WI38 (cell line): ENCODE measurements at regions not wholly inside any gene's neighbourhood (a gene's known extent, or its start where the extent isn't known, plus 50 kb on each side); places are given as distances from the start of the nearest gene placed in this dataset.

Source experiments
- H3K4me3 ChIP-seq: 2 replicates; pipeline ENCODE4 v1.5.1; 2011; ENCODE audit warnings: low read depth, mild to moderate bottlenecking, control low read depth, low read length
- CTCF ChIP-seq: IDR thresholded peaks from 2 replicates; pipeline ENCODE4 v1.5.1; 2012; ENCODE audit warnings: low read depth, mild to moderate bottlenecking, control low read depth, low read length

GRCh38 chr13:50197705-50198104 lies 182.5 kb downstream of the KCNRG start:
- no peak for TF ChIP-seq CTCF
- no peak overlapping the region for H3K4me3 ChIP-seq

GRCh38 chr13:50198508-50198907 lies 183.3 kb downstream of the KCNRG start:
- no peak overlapping the region for H3K4me3 ChIP-seq
- TF ChIP-seq CTCF: no peak

GRCh38 chr13:50200569-50200968 lies 185.3 kb downstream of the KCNRG start:
- no peak overlapping the region for H3K4me3 ChIP-seq
- TF ChIP-seq CTCF: no peak

- H3K4me3 ChIP-seq: no peak overlapping the region
- TF ChIP-seq CTCF: no peak
Observed at GRCh38 chr13:50200988-50201387, 185.7 kb downstream of the KCNRG start.

- TF ChIP-seq CTCF: no peak
- H3K4me3 ChIP-seq: no peak overlapping the region
Observed at GRCh38 chr13:50202485-50202884, 187.2 kb downstream of the KCNRG start.

GRCh38 chr13:50203256-50203941 lies 188.2 kb downstream of the KCNRG start:
- no peak overlapping the region for H3K4me3 ChIP-seq
- TF ChIP-seq CTCF: no peak

GRCh38 chr13:50205581-50205980 lies 190.3 kb downstream of the KCNRG start:
- no peak overlapping the region for H3K4me3 ChIP-seq
- no peak for TF ChIP-seq CTCF
